ENCODE measurements at regions not wholly inside any gene's neighbourhood (a gene's known extent, or its start where the extent isn't known, plus 50 kb on each side); places are given as distances from the start of the nearest gene placed in this dataset.

DNA sequence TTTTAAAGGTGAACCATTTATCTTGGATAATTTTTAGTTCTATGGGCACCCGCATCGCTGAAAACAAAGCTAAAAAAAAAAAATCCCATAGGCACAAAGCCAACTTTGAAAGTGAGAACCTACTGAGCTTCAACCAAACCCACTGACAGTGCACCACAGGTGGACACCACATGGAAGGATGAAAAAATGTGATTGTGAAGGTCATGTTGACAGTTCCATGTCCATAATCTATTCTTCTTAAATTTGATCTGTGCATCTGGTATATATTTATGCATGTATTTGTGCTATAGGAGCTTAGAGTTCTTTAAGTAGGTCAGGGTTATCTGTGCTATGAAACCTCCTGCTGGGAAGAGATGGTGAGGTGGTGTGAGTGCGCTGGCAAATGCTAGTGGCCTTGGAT lies 374.3 kb downstream of the SPRY1 start:
- intact Hi-C loops (cut with micrococcal nuclease) = loop anchor here (5.0 kb wide), 1 partner anchor 341 kb away; no protein-coding TSS in a partner anchor
- Histone ChIP-seq H3K9me3 (replicated peaks) (peaks cover 2% of the 10 kb centered on the region), H3K4me1 (no peaks in the 10 kb centered on the region)

GRCh38 chr4:123776267-123776666 lies 379.7 kb downstream of the SPRY1 start:
- intact Hi-C loops (cut with micrococcal nuclease) = no loop called here
- no peak for DNase-seq
- Histone ChIP-seq H3K36me3 (no peaks in the 10 kb centered on the region), H3K27me3 (ENCODE audit: low read depth) (no peaks in the 10 kb centered on the region), H3K4me1 (peaks cover 18% of the 10 kb centered on the region), H3K9me3 (replicated peaks) (no peaks in the 10 kb centered on the region), H3K27ac (replicated peaks) (peak overlapping the region; percentile 73), H3K4me3 (no peak overlapping the region)
- TF ChIP-seq, protein P1, sequence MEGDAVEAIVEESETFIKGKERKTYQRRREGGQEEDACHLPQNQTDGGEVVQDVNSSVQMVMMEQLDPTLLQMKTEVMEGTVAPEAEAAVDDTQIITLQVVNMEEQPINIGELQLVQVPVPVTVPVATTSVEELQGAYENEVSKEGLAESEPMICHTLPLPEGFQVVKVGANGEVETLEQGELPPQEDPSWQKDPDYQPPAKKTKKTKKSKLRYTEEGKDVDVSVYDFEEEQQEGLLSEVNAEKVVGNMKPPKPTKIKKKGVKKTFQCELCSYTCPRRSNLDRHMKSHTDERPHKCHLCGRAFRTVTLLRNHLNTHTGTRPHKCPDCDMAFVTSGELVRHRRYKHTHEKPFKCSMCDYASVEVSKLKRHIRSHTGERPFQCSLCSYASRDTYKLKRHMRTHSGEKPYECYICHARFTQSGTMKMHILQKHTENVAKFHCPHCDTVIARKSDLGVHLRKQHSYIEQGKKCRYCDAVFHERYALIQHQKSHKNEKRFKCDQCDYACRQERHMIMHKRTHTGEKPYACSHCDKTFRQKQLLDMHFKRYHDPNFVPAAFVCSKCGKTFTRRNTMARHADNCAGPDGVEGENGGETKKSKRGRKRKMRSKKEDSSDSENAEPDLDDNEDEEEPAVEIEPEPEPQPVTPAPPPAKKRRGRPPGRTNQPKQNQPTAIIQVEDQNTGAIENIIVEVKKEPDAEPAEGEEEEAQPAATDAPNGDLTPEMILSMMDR (IDR thresholded peaks at IDR 0.05; ENCODE audit: borderline replicate concordance) = no peak

More for the DNA sequence above, 374.3 kb downstream of the SPRY1 start:
- TF ChIP-seq, protein P1 (IDR thresholded peaks at IDR 0.05; ENCODE audit: borderline replicate concordance) = no peak
- H3K27ac ChIP-seq (replicated peaks) = no peak overlapping the region
- no peak overlapping the region for H3K4me3 ChIP-seq
- no peaks in the 10 kb centered on the region for H3K27me3 ChIP-seq (ENCODE audit: low read depth)
- no peaks in the 10 kb centered on the region for H3K36me3 ChIP-seq
- no peak for DNase-seq

DNA sequence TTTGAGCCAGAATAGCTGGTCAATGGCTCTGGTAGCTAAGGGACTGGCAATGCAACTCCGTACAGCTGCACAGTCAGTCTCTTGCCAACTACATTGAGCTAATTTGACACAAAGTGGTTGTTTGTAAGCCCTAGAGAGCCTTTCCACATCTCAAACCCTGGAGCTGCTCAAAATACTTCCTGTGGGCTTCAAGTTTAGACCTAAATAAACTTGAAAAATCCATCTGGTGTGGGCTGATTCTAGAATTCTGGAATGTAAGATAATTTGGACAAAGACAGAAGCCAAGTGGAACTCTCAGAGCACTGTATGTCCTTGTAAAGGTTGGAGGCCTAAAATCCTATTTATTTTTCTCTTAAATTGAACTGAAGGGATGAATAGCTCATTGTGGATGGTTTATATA lies 380.8 kb downstream of the SPRY1 start:
- intact Hi-C loops (cut with micrococcal nuclease) = no loop called here
- no peaks in the 10 kb centered on the region for H3K9me3 ChIP-seq (replicated peaks)
- no peaks in the 10 kb centered on the region for H3K27me3 ChIP-seq (ENCODE audit: low read depth)
- DNase-seq = peak; percentile 22
- H3K4me3 ChIP-seq = no peak overlapping the region
- TF ChIP-seq, protein P1 (IDR thresholded peaks at IDR 0.05; ENCODE audit: borderline replicate concordance) = no peak
- H3K4me1 ChIP-seq = peaks cover 18% of the 10 kb centered on the region
- peak overlapping the region; percentile 73 for H3K27ac ChIP-seq (replicated peaks)
- H3K36me3 ChIP-seq = no peaks in the 10 kb centered on the region

- H3K9me3 ChIP-seq (replicated peaks) = no peaks in the 10 kb centered on the region
- intact Hi-C loops (cut with micrococcal nuclease) = no loop called here
- H3K27me3 ChIP-seq (ENCODE audit: low read depth) = no peaks in the 10 kb centered on the region
- no peak overlapping the region for H3K4me3 ChIP-seq
- peaks cover 30% of the 10 kb centered on the region for H3K4me1 ChIP-seq
- DNase-seq = peak; percentile 23
- TF ChIP-seq, protein P1 (IDR thresholded peaks at IDR 0.05; ENCODE audit: borderline replicate concordance) = no peak
- peak overlapping the region; percentile 69 for H3K27ac ChIP-seq (replicated peaks)
- no peaks in the 10 kb centered on the region for H3K36me3 ChIP-seq
Observed at GRCh38 chr4:123783151-123783790, 386.7 kb downstream of the SPRY1 start.

DNA sequence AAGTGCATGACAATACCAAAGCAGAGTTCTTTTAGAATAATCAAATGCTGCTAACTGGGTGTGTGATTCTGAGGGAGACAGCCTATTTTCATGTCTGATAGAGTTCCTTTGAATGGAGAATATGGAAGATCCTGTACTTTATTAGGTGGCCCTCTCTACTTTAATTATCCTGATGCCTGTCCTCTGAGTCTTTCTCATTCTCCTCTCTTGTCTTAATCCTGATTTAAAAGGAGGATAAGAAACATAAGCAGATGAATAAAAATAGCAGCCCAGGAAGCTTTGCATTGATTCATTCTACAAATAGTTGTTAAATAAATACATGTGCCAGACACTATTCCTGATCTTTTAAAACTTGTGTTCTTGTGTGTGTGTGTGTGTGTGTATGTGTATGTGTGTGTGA lies 387.3 kb downstream of the SPRY1 start:
- Histone ChIP-seq H3K27ac (replicated peaks) (peak overlapping the region; percentile 69), H3K36me3 (no peaks in the 10 kb centered on the region), H3K4me3 (no peak overlapping the region), H3K27me3 (ENCODE audit: low read depth) (no peaks in the 10 kb centered on the region), H3K9me3 (replicated peaks) (no peaks in the 10 kb centered on the region), H3K4me1 (peaks cover 30% of the 10 kb centered on the region)
- intact Hi-C loops (cut with micrococcal nuclease) = no loop called here
- TF ChIP-seq, protein P1 (IDR thresholded peaks at IDR 0.05; ENCODE audit: borderline replicate concordance) = no peak
- no peak for DNase-seq

All from left ventricle myocardium inferior (tissue), 1 donor.